H1 (cell line): ENCODE measurements at regions not wholly inside any gene's neighbourhood (a gene's known extent, or its start where the extent isn't known, plus 50 kb on each side); places are given as distances from the start of the nearest gene placed in this dataset.

Experiments
- CTCF ChIA-PET: fragments of 300-600 bp; sonication (Branson Sonifier 250); formaldehyde crosslinking; loops from one replicate; lab custom pipeline; 2021; ENCODE audit not compliant: partially characterized antibody; lab: Charles Lee
- POLR2A ChIA-PET: fragments of 300-600 bp; sonication (Branson Sonifier 250); formaldehyde crosslinking; loops from one replicate; lab custom pipeline; 2021; ENCODE audit warnings: inconsistent platforms; ENCODE audit not compliant: partially characterized antibody; lab: Charles Lee
- DNase-seq, 2 experiments: peaks; one replicate each; pipeline versions ENCODE4 v3.0.0 to v3.0.0-alpha.2; 2010 to 2022; ENCODE audit warnings: low spot score in 2 of 2, low read depth in 1 of 2, mixed read lengths in 1 of 2
- FAIRE-seq: peaks from 2 replicates; lab custom pipeline; 2011; peaks lifted over from hg19 to GRCh38; lab: Jason Lieb, UNC
- H2AFZ ChIP-seq: 2 replicates; pipeline ENCODE4 v1.8.1; 2012; ENCODE audit warnings: low read length, inconsistent platforms
- H2AK5ac ChIP-seq: 2 replicates; pipeline ENCODE4 v1.6.1; 2013; ENCODE audit warnings: low read depth, low read length
- H2BK120ac ChIP-seq: replicated peaks from 2 replicates; pipeline ENCODE3; 2013; ENCODE audit warnings: low read depth, low read length, inconsistent platforms
- H2BK12ac ChIP-seq: 2 replicates; pipeline ENCODE4 v1.6.1; 2013; ENCODE audit warnings: low read depth, low read length
- H2BK15ac ChIP-seq: 2 replicates; pipeline ENCODE4 v1.6.1; 2013; ENCODE audit warnings: low read length
- H2BK20ac ChIP-seq: 2 replicates; pipeline ENCODE4 v1.6.1; 2013; ENCODE audit warnings: low read length
- H2BK5ac ChIP-seq: 2 replicates; pipeline ENCODE4 v1.6.1; 2013; ENCODE audit warnings: low read depth, low read length
- H3K14ac ChIP-seq: 2 replicates; pipeline ENCODE4 v1.6.1; 2013; ENCODE audit warnings: inconsistent platforms; ENCODE audit not compliant: insufficient read length
- H3K18ac ChIP-seq: 2 replicates; pipeline ENCODE4 v1.6.1; 2013; ENCODE audit warnings: low read length; ENCODE audit errors: extremely low read depth
- H3K23ac ChIP-seq: 2 replicates; pipeline ENCODE4 v1.6.1; 2013; ENCODE audit warnings: inconsistent platforms; ENCODE audit not compliant: insufficient read length
- H3K23me2 ChIP-seq: 2 replicates; pipeline ENCODE4 v1.6.1; 2013; ENCODE audit warnings: low read depth, low read length
- H3K27ac ChIP-seq: 2 replicates; pipeline ENCODE4 v1.6.1; 2011; ENCODE audit warnings: low read depth, low read length, inconsistent platforms
- H3K27me3 ChIP-seq, 4 experiments: replicated peaks in 1 of 4; 1 replicate in 1 of 4; 2 replicates in 3 of 4; pipeline versions ENCODE4 v1.6.1 to v1.8.1; 2011 to 2013; ENCODE audit warnings: low read length in 3 of 4, mild to moderate bottlenecking in 3 of 4, inconsistent platforms in 2 of 4, mixed read lengths in 2 of 4, moderate library complexity in 1 of 4; ENCODE audit not compliant: control insufficient read depth in 3 of 4, insufficient read depth in 3 of 4; ENCODE audit errors: extremely low read depth in 1 of 4
- H3K36me3 ChIP-seq, 4 experiments: 2 replicates each; pipeline versions ENCODE4 v1.6.1 to v1.8.1; 2011 to 2013; ENCODE audit warnings: mild to moderate bottlenecking in 4 of 4, low read length in 3 of 4, moderate library complexity in 2 of 4, control low read depth in 1 of 4, inconsistent platforms in 1 of 4; ENCODE audit not compliant: insufficient read depth in 4 of 4, control insufficient read depth in 2 of 4
- H3K4ac ChIP-seq: replicated peaks from 2 replicates; pipeline ENCODE3; 2013; ENCODE audit warnings: low read length, low read depth, mixed read lengths, inconsistent platforms; ENCODE audit not compliant: insufficient read length
- H3K4me1 ChIP-seq, 4 experiments: replicated peaks in 1 of 4; 1 replicate in 1 of 4; 2 replicates in 3 of 4; pipeline versions ENCODE4 v1.6.1 to v1.8.1; 2011 to 2013; ENCODE audit warnings: low read length in 3 of 4, inconsistent platforms in 2 of 4, mixed read lengths in 1 of 4; ENCODE audit not compliant: insufficient read depth in 4 of 4, control insufficient read depth in 3 of 4
- H3K4me2 ChIP-seq, 2 experiments: 2 replicates each; pipeline versions ENCODE4 v1.6.1 to v1.8.1; 2011 to 2013; ENCODE audit warnings: low read depth in 2 of 2, low read length in 2 of 2, control low read depth in 1 of 2, inconsistent platforms in 1 of 2, mild to moderate bottlenecking in 1 of 2; ENCODE audit not compliant: insufficient read depth in 1 of 2
- H3K4me3 ChIP-seq, 4 experiments: fragments of 200-600, 300-600 bp in 1 of 4; sonication (generic), shearing (Covaris generic), sonication (Bioruptor Twin) in 1 of 4; 2 replicates each; pipeline versions ENCODE4 v1.5.1 to v1.8.1; 2011 to 2016; ENCODE audit warnings: low read length in 4 of 4, low read depth in 3 of 4, control low read depth in 2 of 4, inconsistent platforms in 2 of 4, mild to moderate bottlenecking in 2 of 4, mixed read lengths in 1 of 4, moderate library complexity in 1 of 4; ENCODE audit not compliant: insufficient read depth in 2 of 4; ENCODE audit errors: extremely low read depth in 1 of 4
- H3K56ac ChIP-seq: replicated peaks from 2 replicates; pipeline ENCODE3; 2013; ENCODE audit warnings: low read depth, mild to moderate bottlenecking, mixed read lengths, low read length, inconsistent platforms; ENCODE audit not compliant: insufficient read length
- H3K79me1 ChIP-seq: 2 replicates; pipeline ENCODE4 v1.6.1; 2013; ENCODE audit warnings: low read depth, low read length, control low read depth
- H3K79me2 ChIP-seq, 2 experiments: 2 replicates each; pipeline versions ENCODE4 v1.6.1 to v1.8.1; 2012 to 2013; ENCODE audit warnings: low read length in 2 of 2, mild to moderate bottlenecking in 2 of 2, inconsistent platforms in 1 of 2; ENCODE audit not compliant: insufficient read depth in 2 of 2, control insufficient read depth in 1 of 2
- H3K9ac ChIP-seq, 4 experiments: replicated peaks in 1 of 4; 1 replicate in 1 of 4; 2 replicates in 3 of 4; pipeline versions ENCODE4 v1.6.1 to v1.8.1; 2011 to 2013; ENCODE audit warnings: low read depth in 3 of 4, low read length in 3 of 4, control low read depth in 2 of 4, mild to moderate bottlenecking in 2 of 4, moderate library complexity in 2 of 4, inconsistent platforms in 1 of 4; ENCODE audit errors: extremely low read depth in 1 of 4
- H3K9me3 ChIP-seq, 2 experiments: 2 replicates each; pipeline versions ENCODE4 v1.6.1 to v1.8.1; 2012 to 2013; ENCODE audit warnings: mild to moderate bottlenecking in 2 of 2, moderate library complexity in 2 of 2, control low read depth in 1 of 2, inconsistent platforms in 1 of 2, low read depth in 1 of 2, low read length in 1 of 2, mixed read lengths in 1 of 2; ENCODE audit not compliant: insufficient read depth in 2 of 2
- H4K20me1 ChIP-seq, 2 experiments: replicated peaks in 1 of 2; 2 replicates each; pipeline versions ENCODE3 to v1.8.1; 2011 to 2013; ENCODE audit warnings: inconsistent platforms in 2 of 2, low read length in 2 of 2, mild to moderate bottlenecking in 1 of 2; ENCODE audit not compliant: insufficient read depth in 2 of 2, control insufficient read depth in 1 of 2
- H4K5ac ChIP-seq: 2 replicates; pipeline ENCODE4 v1.6.1; 2013; ENCODE audit warnings: low read length, low read depth, mixed read lengths, inconsistent platforms; ENCODE audit not compliant: insufficient read length
- H4K8ac ChIP-seq: 2 replicates; pipeline ENCODE4 v1.8.0; 2013; ENCODE audit warnings: mild to moderate bottlenecking, moderate library complexity, low read length, inconsistent platforms; ENCODE audit not compliant: insufficient read depth; ENCODE audit errors: extremely low read depth
- H4K91ac ChIP-seq: replicated peaks from 2 replicates; pipeline ENCODE3; 2013; ENCODE audit warnings: low read length, mixed read lengths, inconsistent platforms; ENCODE audit not compliant: insufficient read length
- ASH2L ChIP-seq: fragments of 200-600, 300-600 bp; sonication (generic); IDR thresholded peaks from one replicate; pipeline ENCODE4 v1.7.1; 2017; ENCODE audit warnings: low read length
- GABPA ChIP-seq: IDR thresholded peaks from 2 replicates; pipeline ENCODE4 v1.6.1; 2011; ENCODE audit warnings: mild to moderate bottlenecking, low read length, moderate library complexity, borderline replicate concordance; ENCODE audit not compliant: insufficient read depth
- GTF2F1 ChIP-seq: IDR thresholded peaks from 2 replicates; pipeline ENCODE4 v1.6.1; 2012; ENCODE audit warnings: low read depth, low read length, improper control_type of control experiment, borderline replicate concordance
- HDAC2 ChIP-seq, 2 experiments: fragments of 300-600 bp in 1 of 2; sonication (generic) in 1 of 2; IDR thresholded peaks; 2 replicates each; pipeline ENCODE4 v1.6.1; 2011 to 2012; ENCODE audit warnings: low read depth in 2 of 2, low read length in 2 of 2, mild to moderate bottlenecking in 2 of 2, moderate library complexity in 2 of 2, borderline replicate concordance in 1 of 2, inconsistent platforms in 1 of 2
- KDM1A ChIP-seq: fragments of 200-600, 300-600 bp; sonication (generic); IDR thresholded peaks from 2 replicates; pipeline ENCODE4 v1.7.1; 2016; ENCODE audit warnings: mild to moderate bottlenecking, low read length, borderline replicate concordance
- KDM5A ChIP-seq: fragments of 200-600 bp; IDR thresholded peaks from 2 replicates; pipeline ENCODE4 v1.7.1; 2012; ENCODE audit warnings: mild to moderate bottlenecking, low read length, inconsistent platforms, mixed read lengths
- MAX ChIP-seq: IDR thresholded peaks from 2 replicates; pipeline ENCODE4 v1.6.1; 2012; ENCODE audit warnings: inconsistent platforms
- NRF1 ChIP-seq: IDR thresholded peaks from 2 replicates; pipeline ENCODE4 v1.6.1; 2011; ENCODE audit warnings: mild to moderate bottlenecking, low read depth, low read length, improper control_type of control experiment
- POLR2AphosphoS5 ChIP-seq: IDR thresholded peaks from 2 replicates; pipeline ENCODE4 v1.6.1; 2011; ENCODE audit warnings: low read depth, low read length
- RNF2 ChIP-seq: fragments of 200-900, 300-1000 bp; sonication (generic); IDR thresholded peaks from 2 replicates; pipeline ENCODE4 v1.7.1; 2016; ENCODE audit warnings: borderline replicate concordance, low read depth, mild to moderate bottlenecking, antibody characterized with exemption, low read length; ENCODE audit not compliant: poor library complexity, severe bottlenecking; ENCODE audit errors: missing control alignments
- SIN3A ChIP-seq, 2 experiments: IDR thresholded peaks in 1 of 2; conservative IDR thresholded peaks in 1 of 2; 2 replicates each; pipeline ENCODE4 v1.6.1; 2011 to 2012; ENCODE audit warnings: low read length in 2 of 2, improper control_type of control experiment in 1 of 2, low read depth in 1 of 2, mild to moderate bottlenecking in 1 of 2
- ZNF274 ChIP-seq: IDR thresholded peaks from 2 replicates; pipeline ENCODE4 v1.7.0; 2012; ENCODE audit warnings: low read length, borderline replicate concordance; ENCODE audit errors: extremely low read depth
- WGBS, 2 experiments: shearing (Covaris generic) in 1 of 2; methylation state at CpG; one replicate each; pipeline versions ENCODE4 v1.1.6 to v1.1.7; 2013 to 2015; ENCODE audit warnings: low lambda C conversion rate in 2 of 2, mixed read lengths in 2 of 2, inconsistent platforms in 1 of 2, low coverage in 1 of 2, missing lambda C conversion rate in 1 of 2; ENCODE audit not compliant: insufficient replicate concordance in 2 of 2, insufficient coverage in 1 of 2, insufficient read length in 1 of 2; ENCODE audit errors: extremely low coverage in 1 of 2, missing lambda C conversion rate in 1 of 2; 5-methylcytosine and 5-hydroxymethylcytosine counted together

- peak overlapping the region; percentile 46 for H3K4ac ChIP-seq
- no peak overlapping the region for H3K4me3 ChIP-seq
- POLR2A ChIA-PET = no interaction called here
- 93% methylated on average over 4 of the region's 4 CpGs; no CpG with 5 or more reads in 1 of the 2 experiments for WGBS, 2 experiments
- no peak overlapping the region for H4K91ac ChIP-seq
- no peak overlapping the region for H3K9ac ChIP-seq
- CTCF ChIA-PET = interaction anchor here (0.9 to 1.2 kb wide), 4 partner anchors 20 to 790 kb away, joined by 3 read pairs; no protein-coding TSS in a partner anchor
- H3K27me3 ChIP-seq = no peaks in the 10 kb centered on the region
- 0 out of 2 replicates have a peak, but pooled peaks cover 1% of the 10 kb centered on the region for H3K23me2 ChIP-seq
- H3K4me1 ChIP-seq = no peaks in the 10 kb centered on the region
- no peak for FAIRE-seq
- no peak for DNase-seq
- H4K5ac ChIP-seq = no peak overlapping the region
- no peak overlapping the region for H3K27ac ChIP-seq
- H2BK15ac ChIP-seq = no peak overlapping the region
- no peak overlapping the region for H2BK12ac ChIP-seq
- no peaks in the 10 kb centered on the region for H4K20me1 ChIP-seq
- H3K23ac ChIP-seq = no peak overlapping the region
- no peak overlapping the region for H4K8ac ChIP-seq
- H2BK120ac ChIP-seq = no peak overlapping the region
- H3K36me3 ChIP-seq = no peaks in the 10 kb centered on the region
- no peak overlapping the region for H2AFZ ChIP-seq
- no peak overlapping the region for H2BK20ac ChIP-seq
- H3K18ac ChIP-seq = no peak overlapping the region
- no peak overlapping the region; the same call in 1 of the 2 replicates for H2BK5ac ChIP-seq
- no peak overlapping the region for H3K4me2 ChIP-seq
- no peak overlapping the region for H3K56ac ChIP-seq
- H3K9me3 ChIP-seq = peaks cover 0 to 4% of the 10 kb centered on the region in 2 experiments; a peak in 1 of 4 replicates
- no peak overlapping the region for H2AK5ac ChIP-seq
- no peaks in the 10 kb centered on the region for H3K79me1 ChIP-seq
- H3K79me2 ChIP-seq = no peaks in the 10 kb centered on the region
- H3K14ac ChIP-seq = no peak overlapping the region
- TF ChIP-seq KDM1A = no peak
- no peak for TF ChIP-seq MAX
- TF ChIP-seq ASH2L = no peak
- TF ChIP-seq KDM5A = no peak
- no peak for TF ChIP-seq HDAC2 (IDR thresholded peaks at IDR 0.05; ENCODE audit: borderline replicate concordance in 1 of 2, low read depth in 2 of 2, low read length in 2 of 2)
- TF ChIP-seq GABPA = no peak
- TF ChIP-seq NRF1 = no peak
- no peak for TF ChIP-seq POLR2AphosphoS5
- no peak for TF ChIP-seq GTF2F1
- no peak for TF ChIP-seq SIN3A (conservative IDR thresholded peaks at IDR 0.05 in 1 of 2, IDR thresholded peaks at IDR 0.05 in 1 of 2; ENCODE audit: low read depth in 1 of 2, low read length in 2 of 2)
- no peak for TF ChIP-seq ZNF274
- TF ChIP-seq RNF2 = no peak
Measured at GRCh38 chr2:150387586-150388288, 99.7 kb downstream of the RND3 start.
